IMR-90 (cell line): ENCODE measurements at regions not wholly inside any gene's neighbourhood (a gene's known extent, or its start where the extent isn't known, plus 50 kb on each side); places are given as distances from the start of the nearest gene placed in this dataset.
A peak's percentile ranks its signal among the peaks of the same experiment; 100 is the strongest.

ENCODE experiments used
- ATAC-seq: fragments of 200-7000 bp; cut with Tn5 transposase; 2 replicates; pipeline ENCODE4 v1.9.1; 2020; ENCODE audit warnings: low read depth, mild to moderate bottlenecking, moderate library complexity
- BruUV-seq: library from RNA; stranded (reverse); fragments of 400-500 nt; replicated peaks from 2 replicates; lab custom pipeline; 2021; lab: Mats Ljungman, UMichigan
- CTCF ChIA-PET: fragments of 300-600 bp; formaldehyde crosslinking; extraction: SDS; loops from one replicate; lab custom pipeline; 2021; ENCODE audit warnings: antibody characterized with exemption; lab: Yijun Ruan, JAX
- POLR2A ChIA-PET: fragments of 300-600 bp; sonication (Branson Sonifier 250); formaldehyde crosslinking; loops from one replicate; lab custom pipeline; 2022; ENCODE audit warnings: antibody characterized with exemption; ENCODE audit not compliant: unreplicated experiment; lab: Charles Lee
- DNase-seq: peaks from one replicate; pipeline ENCODE4 v3.0.0; 2013
- H2AFZ ChIP-seq: replicated peaks from 2 replicates; pipeline ENCODE3; 2013; ENCODE audit warnings: low read length, mild to moderate bottlenecking; ENCODE audit not compliant: poor library complexity
- H2AK5ac ChIP-seq: 2 replicates; pipeline ENCODE4 v1.6.1; 2013; ENCODE audit warnings: low read depth, low read length, inconsistent platforms
- H2AK9ac ChIP-seq: replicated peaks from 2 replicates; pipeline ENCODE3; 2013; ENCODE audit warnings: mild to moderate bottlenecking, low read depth, low read length, moderate library complexity; ENCODE audit not compliant: poor library complexity
- H2BK120ac ChIP-seq: 2 replicates; pipeline ENCODE4 v1.6.1; 2013; ENCODE audit warnings: low read depth, low read length, inconsistent platforms
- H2BK15ac ChIP-seq: 3 replicates; pipeline ENCODE4 v1.6.1; 2013; ENCODE audit warnings: low read depth, low read length, inconsistent platforms
- H2BK20ac ChIP-seq: 2 replicates; pipeline ENCODE4 v1.6.1; 2013; ENCODE audit warnings: low read depth, mild to moderate bottlenecking, inconsistent platforms, low read length, moderate library complexity
- H2BK5ac ChIP-seq: 2 replicates; pipeline ENCODE4 v1.6.1; 2013; ENCODE audit warnings: mild to moderate bottlenecking, low read depth, low read length, inconsistent platforms; ENCODE audit not compliant: poor library complexity, severe bottlenecking
- H3K14ac ChIP-seq: replicated peaks from 2 replicates; pipeline ENCODE4 v1.6.1; 2013; ENCODE audit warnings: low read depth, low read length, inconsistent platforms
- H3K18ac ChIP-seq: 2 replicates; pipeline ENCODE4 v1.6.1; 2013; ENCODE audit warnings: low read depth, low read length, control low read depth
- H3K23ac ChIP-seq: 2 replicates; pipeline ENCODE4 v1.6.1; 2013; ENCODE audit warnings: low read depth, low read length, inconsistent platforms
- H3K27ac ChIP-seq: 2 replicates; pipeline ENCODE4 v1.5.1; 2013; ENCODE audit warnings: mild to moderate bottlenecking, control low read depth, low read length; ENCODE audit not compliant: insufficient read depth
- H3K27me3 ChIP-seq: 2 replicates; pipeline ENCODE4 v1.6.1; 2013; ENCODE audit warnings: low read length; ENCODE audit not compliant: control insufficient read depth, insufficient read depth
- H3K36me3 ChIP-seq: 2 replicates; pipeline ENCODE4 v1.6.1; 2013; ENCODE audit warnings: low read length, mixed read lengths; ENCODE audit not compliant: control insufficient read depth, insufficient read depth
- H3K4ac ChIP-seq: 2 replicates; pipeline ENCODE4 v1.6.1; 2013; ENCODE audit warnings: low read depth, low read length, inconsistent platforms
- H3K4me1 ChIP-seq: 2 replicates; pipeline ENCODE4 v1.6.1; 2013; ENCODE audit warnings: low read length, mixed read lengths; ENCODE audit not compliant: control insufficient read depth, insufficient read depth
- H3K4me2 ChIP-seq: 2 replicates; pipeline ENCODE4 v1.6.1; 2013; ENCODE audit warnings: low read depth, mild to moderate bottlenecking, control low read depth, low read length, moderate library complexity
- H3K4me3 ChIP-seq: 2 replicates; pipeline ENCODE4 v1.5.1; 2013; ENCODE audit warnings: low read depth, mild to moderate bottlenecking, control low read depth, low read length, moderate library complexity; ENCODE audit not compliant: insufficient read depth
- H3K56ac ChIP-seq: 2 replicates; pipeline ENCODE4 v1.6.1; 2013; ENCODE audit warnings: low read length, inconsistent platforms; ENCODE audit not compliant: insufficient read depth; ENCODE audit errors: extremely low read depth
- H3K79me1 ChIP-seq, 2 experiments: 2 replicates each; pipeline ENCODE4 v1.6.1; 2013; ENCODE audit warnings: low read length in 2 of 2, inconsistent platforms in 1 of 2, low read depth in 1 of 2
- H3K9ac ChIP-seq: 2 replicates; pipeline ENCODE4 v1.6.1; 2013; ENCODE audit warnings: low read depth, low read length, control low read depth
- H3K9me1 ChIP-seq: 2 replicates; pipeline ENCODE4 v1.6.1; 2013; ENCODE audit warnings: low read length, inconsistent platforms; ENCODE audit not compliant: insufficient read depth
- H3K9me3 ChIP-seq: 2 replicates; pipeline ENCODE4 v1.6.1; 2013; ENCODE audit warnings: low read length; ENCODE audit not compliant: control insufficient read depth, insufficient read depth
- H4K20me1 ChIP-seq: 2 replicates; pipeline ENCODE4 v1.6.1; 2013; ENCODE audit warnings: low read length, inconsistent platforms; ENCODE audit not compliant: insufficient read depth
- H4K5ac ChIP-seq: 2 replicates; pipeline ENCODE4 v1.6.1; 2013; ENCODE audit warnings: mild to moderate bottlenecking, low read depth, low read length, control low read depth
- H4K8ac ChIP-seq, 2 experiments: 2 replicates each; pipeline ENCODE4 v1.6.1; 2013; ENCODE audit warnings: low read depth in 2 of 2, low read length in 2 of 2, control low read depth in 1 of 2, inconsistent platforms in 1 of 2
- H4K91ac ChIP-seq: 2 replicates; pipeline ENCODE4 v1.6.1; 2013; ENCODE audit warnings: low read depth, low read length, inconsistent platforms; ENCODE audit not compliant: insufficient read depth
- BHLHE40 ChIP-seq: fragments of 150-350 bp; IDR thresholded peaks from 2 replicates; pipeline ENCODE4 v1.6.1; 2016; ENCODE audit warnings: mild to moderate bottlenecking, low read depth, low read length
- CTCF ChIP-seq: conservative IDR thresholded peaks from 2 replicates; pipeline ENCODE4 v1.5.1; 2012; ENCODE audit warnings: mild to moderate bottlenecking, low read depth, low read length, improper control_type of control experiment
- FOS ChIP-seq: fragments of 150-350 bp; IDR thresholded peaks from 2 replicates; pipeline ENCODE4 v1.6.1; 2016; ENCODE audit warnings: low read depth, low read length
- NFE2L2 ChIP-seq: fragments of 150-350 bp; IDR thresholded peaks from 2 replicates; pipeline ENCODE4 v1.6.1; 2016; ENCODE audit warnings: low read depth, mild to moderate bottlenecking, low read length
- RAD21 ChIP-seq: IDR thresholded peaks from 2 replicates; pipeline ENCODE4 v1.6.1; 2012; ENCODE audit warnings: low read length, improper control_type of control experiment
- RCOR1 ChIP-seq: IDR thresholded peaks from 2 replicates; pipeline ENCODE4 v1.6.1; 2012; ENCODE audit warnings: mild to moderate bottlenecking, low read length, improper control_type of control experiment; ENCODE audit not compliant: insufficient replicate concordance
- SMC3 ChIP-seq: fragments of 150-350 bp; IDR thresholded peaks from 2 replicates; pipeline ENCODE4 v1.6.1; 2016; ENCODE audit warnings: low read depth, mild to moderate bottlenecking, antibody characterized with exemption, low read length, moderate library complexity
- WGBS, 2 experiments: methylation state at CpG; one replicate each; pipeline versions ENCODE4 v1.1.5 to v1.1.7; 2013; ENCODE audit warnings: missing lambda C conversion rate in 2 of 2; ENCODE audit not compliant: insufficient read length in 1 of 2; ENCODE audit errors: extremely low coverage in 2 of 2; 5-methylcytosine and 5-hydroxymethylcytosine counted together
- dilution Hi-C: fragments of 300-500 bp; cut with HindIII; formaldehyde crosslinking; loops from one replicate; pipeline ENCODE4 v1.14.3; 2018; ENCODE audit warnings: low sequenced_read_pairs; ENCODE audit not compliant: unreplicated experiment
- in situ Hi-C: fragments of 300-500 bp; cut with MboI; formaldehyde crosslinking; loops from 3 replicates; pipeline ENCODE4 v1.14.3; 2019; ENCODE audit warnings: low sequenced_read_pairs, inconsistent platforms, mixed read lengths
- intact Hi-C: fragments of 100-400 bp; cut with micrococcal nuclease; formaldehyde crosslinking; loops from 2 replicates; pipeline ENCODE4 v1.10.0; 2022

DNA sequence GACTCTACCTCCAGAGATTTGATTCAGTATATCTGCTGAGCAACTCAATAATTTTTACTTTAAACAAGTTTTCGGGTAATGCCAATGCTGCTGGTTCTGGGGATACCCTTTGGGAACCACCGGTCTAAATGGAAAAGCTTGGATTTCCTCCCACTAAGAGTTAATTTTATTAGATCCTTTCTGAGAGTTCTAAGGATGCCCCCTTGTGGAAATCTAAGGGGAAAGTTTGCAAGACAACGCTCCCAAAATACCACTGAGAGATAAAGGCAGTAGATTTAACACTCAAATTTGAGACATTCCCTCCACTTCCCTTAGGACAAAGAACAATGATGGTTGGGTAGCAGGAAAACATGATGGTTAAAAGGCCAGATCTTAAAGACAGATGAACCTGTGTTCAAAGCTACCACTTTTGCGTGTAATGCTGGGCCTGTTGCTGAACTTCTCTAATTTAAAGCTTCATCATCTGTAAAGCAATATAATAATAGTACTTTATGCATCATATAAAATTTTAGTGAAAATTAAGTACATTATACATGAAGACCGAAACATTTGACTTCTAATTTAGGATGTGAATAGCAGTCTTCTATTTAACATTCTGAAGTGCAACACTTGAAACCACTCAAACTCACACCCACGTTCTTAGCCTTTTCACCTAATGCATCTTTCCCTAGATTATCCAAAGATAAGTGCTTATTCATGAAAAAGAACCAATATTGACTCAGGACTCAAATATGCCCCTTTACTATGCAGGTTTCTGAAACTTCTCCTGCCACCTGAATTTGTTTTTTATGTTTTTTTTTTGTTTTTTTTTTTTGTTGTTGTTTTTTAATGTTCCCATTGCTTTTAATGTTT, 110.1 kb upstream of the LUZP2 start:
- no peak overlapping the region for H3K4me3 ChIP-seq
- DNase-seq = peak; percentile 68
- H3K56ac ChIP-seq = no peak overlapping the region; the same call in 1 of the 2 replicates
- peak overlapping the region; percentile 97 for H2BK20ac ChIP-seq
- BruUV-seq = no TSS peak
- no peak overlapping the region for H2AK9ac ChIP-seq
- peak overlapping the region; percentile 95; the same call in 1 of the 3 replicates for H2BK15ac ChIP-seq
- in situ Hi-C loops = loop anchor here (5.0 to 25.0 kb wide), 4 partner anchors 852 to 1499 kb away; no protein-coding TSS in a partner anchor
- no peaks in the 10 kb centered on the region for H3K9me3 ChIP-seq
- intact Hi-C loops = loop anchor here (1.0 to 10.0 kb wide), 8 partner anchors 308 to 1509 kb away; no protein-coding TSS in a partner anchor
- no peaks in the 10 kb centered on the region for H3K27me3 ChIP-seq
- ChIA-PET POLR2A (no interaction called here), CTCF (interaction anchor here (0.5 to 1.1 kb wide), 8 partner anchors 9 to 1511 kb away, joined by 3 to 4 read pairs (median 3); no protein-coding TSS in a partner anchor)
- no peak overlapping the region; the same call in 1 of the 2 replicates for H3K23ac ChIP-seq
- ATAC-seq = peak; percentile 75
- H3K4ac ChIP-seq = peak overlapping the region; percentile 42; the same call in 1 of the 2 replicates
- peak overlapping the region; percentile 99 for H4K5ac ChIP-seq
- H3K4me1 ChIP-seq = peaks cover 3% of the 10 kb centered on the region; the same call in 1 of the 2 replicates
- H2BK5ac ChIP-seq = no peak overlapping the region
- H3K18ac ChIP-seq = peak overlapping the region; percentile 98
- WGBS, 2 experiments = no CpG with 5 or more reads among the region's 6 CpGs
- no peak overlapping the region; the same call in 1 of the 2 replicates for H3K9ac ChIP-seq
- dilution Hi-C loops = no loop called here
- H2AFZ ChIP-seq = no peak overlapping the region
- H4K8ac ChIP-seq = peak overlapping the region in 1 of 2 experiments; percentile 93; a peak in 3 of 4 replicates
- 0 out of 2 replicates have a peak overlapping the region, but pooled peaks have one; percentile 35 for H3K14ac ChIP-seq
- H2AK5ac ChIP-seq = peak overlapping the region; percentile 57; the same call in 1 of the 2 replicates
- H3K9me1 ChIP-seq = no peaks in the 10 kb centered on the region
- TF ChIP-seq BHLHE40 (no peak), RAD21 (peak; percentile 71), FOS (no peak), SMC3 (peak; percentile 71), CTCF (peak; percentile 71), RCOR1 (no peak), NFE2L2 (no peak)
- no peaks in the 10 kb centered on the region for H3K79me1 ChIP-seq
- H4K91ac ChIP-seq = peak overlapping the region; percentile 77; the same call in 1 of the 2 replicates
- H3K4me2 ChIP-seq = no peak overlapping the region
- H3K27ac ChIP-seq = peak overlapping the region; percentile 22; the same call in 1 of the 2 replicates
- H3K36me3 ChIP-seq = no peaks in the 10 kb centered on the region
- no peaks in the 10 kb centered on the region for H4K20me1 ChIP-seq
- peak overlapping the region; percentile 94 for H2BK120ac ChIP-seq
